ENCODE measurements at regions not wholly inside any gene's neighbourhood (a gene's known extent, or its start where the extent isn't known, plus 50 kb on each side); places are given as distances from the start of the nearest gene placed in this dataset.

DNA sequence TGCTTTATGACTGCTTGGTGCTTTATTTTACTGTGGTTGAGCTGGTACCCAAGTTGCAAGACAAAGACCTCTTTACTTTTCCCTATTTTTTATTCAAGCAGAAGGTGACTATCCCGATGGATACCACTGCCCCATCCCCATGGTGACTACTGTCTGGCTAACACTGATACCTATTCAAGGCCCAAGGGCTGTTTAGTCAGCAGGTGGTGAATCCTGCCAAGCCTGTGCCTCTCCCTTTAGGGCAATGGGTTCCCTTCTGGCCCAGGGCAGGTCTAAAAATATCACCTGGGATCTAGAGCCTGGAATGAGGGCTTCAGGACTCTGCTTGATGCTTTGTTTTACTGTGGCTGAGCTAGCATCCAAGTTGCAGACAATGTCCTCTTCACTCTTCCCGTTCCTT lies 510.0 kb upstream of the GRAMD2B start:
- TF ChIP-seq, protein P1, sequence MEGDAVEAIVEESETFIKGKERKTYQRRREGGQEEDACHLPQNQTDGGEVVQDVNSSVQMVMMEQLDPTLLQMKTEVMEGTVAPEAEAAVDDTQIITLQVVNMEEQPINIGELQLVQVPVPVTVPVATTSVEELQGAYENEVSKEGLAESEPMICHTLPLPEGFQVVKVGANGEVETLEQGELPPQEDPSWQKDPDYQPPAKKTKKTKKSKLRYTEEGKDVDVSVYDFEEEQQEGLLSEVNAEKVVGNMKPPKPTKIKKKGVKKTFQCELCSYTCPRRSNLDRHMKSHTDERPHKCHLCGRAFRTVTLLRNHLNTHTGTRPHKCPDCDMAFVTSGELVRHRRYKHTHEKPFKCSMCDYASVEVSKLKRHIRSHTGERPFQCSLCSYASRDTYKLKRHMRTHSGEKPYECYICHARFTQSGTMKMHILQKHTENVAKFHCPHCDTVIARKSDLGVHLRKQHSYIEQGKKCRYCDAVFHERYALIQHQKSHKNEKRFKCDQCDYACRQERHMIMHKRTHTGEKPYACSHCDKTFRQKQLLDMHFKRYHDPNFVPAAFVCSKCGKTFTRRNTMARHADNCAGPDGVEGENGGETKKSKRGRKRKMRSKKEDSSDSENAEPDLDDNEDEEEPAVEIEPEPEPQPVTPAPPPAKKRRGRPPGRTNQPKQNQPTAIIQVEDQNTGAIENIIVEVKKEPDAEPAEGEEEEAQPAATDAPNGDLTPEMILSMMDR (IDR thresholded peaks at IDR 0.05) = no peak
- no peak for TF ChIP-seq SMC3 (IDR thresholded peaks at IDR 0.05)
- TF ChIP-seq POLR2A (IDR thresholded peaks at IDR 0.05; ENCODE audit: low read length) = no peak
- TF ChIP-seq CHD2 (IDR thresholded peaks at IDR 0.05; ENCODE audit: low read length, partially characterized antibody) = no peak
